ENCODE measurements at regions not wholly inside any gene's neighbourhood (a gene's known extent, or its start where the extent isn't known, plus 50 kb on each side); places are given as distances from the start of the nearest gene placed in this dataset.

- H3K27ac ChIP-seq = no peak overlapping the region
- WGBS (ENCODE audit: insufficient coverage, low coverage, low lambda C conversion rate, missing lambda C conversion rate) = 9% methylated on average over 6 of the region's 6 CpGs
- H3K36me3 ChIP-seq = no peaks in the 10 kb centered on the region
- H3K9me3 ChIP-seq = no peaks in the 10 kb centered on the region
- ATAC-seq = peak; percentile 68 to 81 (median 74)
- intact Hi-C loops (cut with DNase I) = no loop called here
- H3K27me3 ChIP-seq = no peaks in the 10 kb centered on the region
- TF ChIP-seq, protein P1, sequence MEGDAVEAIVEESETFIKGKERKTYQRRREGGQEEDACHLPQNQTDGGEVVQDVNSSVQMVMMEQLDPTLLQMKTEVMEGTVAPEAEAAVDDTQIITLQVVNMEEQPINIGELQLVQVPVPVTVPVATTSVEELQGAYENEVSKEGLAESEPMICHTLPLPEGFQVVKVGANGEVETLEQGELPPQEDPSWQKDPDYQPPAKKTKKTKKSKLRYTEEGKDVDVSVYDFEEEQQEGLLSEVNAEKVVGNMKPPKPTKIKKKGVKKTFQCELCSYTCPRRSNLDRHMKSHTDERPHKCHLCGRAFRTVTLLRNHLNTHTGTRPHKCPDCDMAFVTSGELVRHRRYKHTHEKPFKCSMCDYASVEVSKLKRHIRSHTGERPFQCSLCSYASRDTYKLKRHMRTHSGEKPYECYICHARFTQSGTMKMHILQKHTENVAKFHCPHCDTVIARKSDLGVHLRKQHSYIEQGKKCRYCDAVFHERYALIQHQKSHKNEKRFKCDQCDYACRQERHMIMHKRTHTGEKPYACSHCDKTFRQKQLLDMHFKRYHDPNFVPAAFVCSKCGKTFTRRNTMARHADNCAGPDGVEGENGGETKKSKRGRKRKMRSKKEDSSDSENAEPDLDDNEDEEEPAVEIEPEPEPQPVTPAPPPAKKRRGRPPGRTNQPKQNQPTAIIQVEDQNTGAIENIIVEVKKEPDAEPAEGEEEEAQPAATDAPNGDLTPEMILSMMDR (IDR thresholded peaks at IDR 0.05) = peak; percentile 23 to 51 (median 39)
- no peak for TF ChIP-seq POLR2A (IDR thresholded peaks at IDR 0.05)
- H3K4me3 ChIP-seq = no peak overlapping the region
- H3K4me1 ChIP-seq = no peaks in the 10 kb centered on the region
- peak; percentile 38 to 61 (median 47) for DNase-seq
These were observed 413.7 kb upstream of the FAM98A start for GRCh38 chr2:34012715-34013302.

DNA sequence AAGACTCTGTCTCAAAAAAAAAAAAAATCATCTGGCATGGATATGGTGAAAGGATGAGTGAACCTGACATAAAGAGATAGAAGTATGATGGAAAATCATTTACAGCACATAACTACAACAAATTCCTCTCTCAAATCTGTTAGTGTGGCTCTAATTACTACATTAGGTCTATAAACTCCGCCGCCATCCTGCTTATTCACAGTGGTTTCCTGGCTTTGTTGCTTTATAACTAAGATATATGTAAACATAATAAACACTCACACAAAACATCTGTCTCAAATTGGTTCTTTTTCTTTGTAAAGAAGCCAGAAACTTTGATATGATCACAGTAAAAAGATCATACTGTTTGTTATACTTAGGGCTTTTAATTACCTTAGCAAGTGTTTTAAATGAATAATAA is 412.6 kb upstream of the FAM98A start:
- Histone ChIP-seq H3K27ac (no peak overlapping the region), H3K9me3 (no peaks in the 10 kb centered on the region), H3K4me3 (no peak overlapping the region), H3K27me3 (no peaks in the 10 kb centered on the region), H3K4me1 (no peaks in the 10 kb centered on the region), H3K36me3 (no peaks in the 10 kb centered on the region)
- TF ChIP-seq POLR2A (IDR thresholded peaks at IDR 0.05) = no peak
- TF ChIP-seq, protein P1 (IDR thresholded peaks at IDR 0.05) = no peak
- no peak for DNase-seq
- intact Hi-C loops (cut with DNase I) = no loop called here
- ATAC-seq = no peak
- WGBS (ENCODE audit: insufficient coverage, low coverage, low lambda C conversion rate, missing lambda C conversion rate) = 73% methylated on average over 2 of the region's 2 CpGs

- no peaks in the 10 kb centered on the region for H3K9me3 ChIP-seq
- no peaks in the 10 kb centered on the region for H3K36me3 ChIP-seq
- ATAC-seq (no peak), DNase-seq (no peak)
- WGBS (ENCODE audit: insufficient coverage, low coverage, low lambda C conversion rate, missing lambda C conversion rate) = 43% methylated on average over 3 of the region's 3 CpGs
- intact Hi-C loops (cut with DNase I) = no loop called here
- no peaks in the 10 kb centered on the region for H3K27me3 ChIP-seq
- no peak overlapping the region for H3K27ac ChIP-seq
- TF ChIP-seq, protein P1 (IDR thresholded peaks at IDR 0.05) = no peak
- no peak for TF ChIP-seq POLR2A (IDR thresholded peaks at IDR 0.05)
- no peak overlapping the region for H3K4me3 ChIP-seq
- H3K4me1 ChIP-seq = no peaks in the 10 kb centered on the region
These were observed 406.8 kb upstream of the FAM98A start for GRCh38 chr2:34005901-34006300.

DNA sequence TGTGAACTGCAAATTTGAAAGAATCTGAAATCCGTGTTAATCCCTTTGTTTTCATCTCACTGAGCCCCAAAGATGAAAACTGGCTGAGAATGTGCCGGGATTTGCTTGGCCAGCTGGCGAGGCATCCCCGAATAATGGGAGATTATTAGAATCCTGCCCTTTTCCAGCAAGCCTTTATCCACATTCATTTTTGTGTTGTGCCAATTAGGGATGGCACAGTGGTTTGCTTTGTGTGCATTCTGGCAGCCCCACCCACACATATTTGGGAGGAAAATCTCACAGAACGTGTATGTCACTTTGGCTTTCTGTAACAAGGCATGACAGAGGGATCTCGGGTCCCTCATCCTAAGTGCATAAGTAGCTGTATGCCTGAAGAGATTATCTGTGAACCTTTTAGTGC is 405.8 kb upstream of the FAM98A start:
- DNase-seq = no peak
- no peaks in the 10 kb centered on the region for H3K36me3 ChIP-seq
- no peaks in the 10 kb centered on the region for H3K9me3 ChIP-seq
- no peak overlapping the region for H3K4me3 ChIP-seq
- WGBS (ENCODE audit: insufficient coverage, low coverage, low lambda C conversion rate, missing lambda C conversion rate) = 48% methylated on average over 5 of the region's 6 CpGs
- TF ChIP-seq POLR2A (IDR thresholded peaks at IDR 0.05) = no peak
- TF ChIP-seq, protein P1 (IDR thresholded peaks at IDR 0.05) = no peak
- H3K4me1 ChIP-seq = no peaks in the 10 kb centered on the region
- intact Hi-C loops (cut with DNase I) = no loop called here
- no peak overlapping the region for H3K27ac ChIP-seq
- H3K27me3 ChIP-seq = no peaks in the 10 kb centered on the region
- no peak for ATAC-seq

- 35% methylated on average over 4 of the region's 4 CpGs for WGBS (ENCODE audit: insufficient coverage, low coverage, low lambda C conversion rate, missing lambda C conversion rate)
- Histone ChIP-seq H3K4me3 (no peak overlapping the region), H3K4me1 (no peaks in the 10 kb centered on the region), H3K27ac (no peak overlapping the region), H3K27me3 (no peaks in the 10 kb centered on the region), H3K9me3 (no peaks in the 10 kb centered on the region), H3K36me3 (no peaks in the 10 kb centered on the region)
- ATAC-seq (no peak), DNase-seq (no peak)
- intact Hi-C loops (cut with DNase I) = no loop called here
- no peak for TF ChIP-seq POLR2A (IDR thresholded peaks at IDR 0.05)
- TF ChIP-seq, protein P1 (IDR thresholded peaks at IDR 0.05) = no peak
These were observed 404.7 kb upstream of the FAM98A start for GRCh38 chr2:34003795-34004194.

Measured in right lobe of liver (tissue), 6 donors.